ENCODE measurements at regions not wholly inside any gene's neighbourhood (a gene's known extent, or its start where the extent isn't known, plus 50 kb on each side); places are given as distances from the start of the nearest gene placed in this dataset.

- TF ChIP-seq CTCF (IDR thresholded peaks at IDR 0.05) (no peak), EZH2 (IDR thresholded peaks at IDR 0.05) (no peak)
These were observed 1395.5 kb upstream of the PIK3C3 start for GRCh38 chr18:40559556-40559955.
